HEK293T (cell line): ENCODE measurements at regions not wholly inside any gene's neighbourhood (a gene's known extent, or its start where the extent isn't known, plus 50 kb on each side); places are given as distances from the start of the nearest gene placed in this dataset.

Experiments used
- CTCF ChIA-PET: fragments of 350-600 bp; formaldehyde crosslinking; extraction: SDS; loops from one replicate; lab custom pipeline; 2021; ENCODE audit warnings: antibody characterized with exemption, inconsistent platforms; lab: Yijun Ruan, JAX
- POLR2A ChIA-PET: fragments of 350-600 bp; formaldehyde crosslinking; extraction: SDS; loops from one replicate; lab custom pipeline; 2020; ENCODE audit warnings: antibody characterized with exemption, inconsistent platforms; lab: Yijun Ruan, JAX
- DNase-seq: peaks from one replicate; pipeline ENCODE4 v3.0.0; 2012; ENCODE audit warnings: mixed read lengths; ENCODE audit errors: extremely low spot score
- ARNT ChIP-seq: fragments of 450-650 bp; IDR thresholded peaks from 2 replicates; pipeline ENCODE4 v1.6.1; 2017; ENCODE audit warnings: mild to moderate bottlenecking
- BHLHE40 ChIP-seq: fragments of 450-650 bp; IDR thresholded peaks from 2 replicates; pipeline ENCODE4 v1.6.1; 2016; ENCODE audit warnings: mild to moderate bottlenecking, moderate library complexity, borderline replicate concordance
- CTBP1 ChIP-seq: fragments of 450-650 bp; IDR thresholded peaks from 2 replicates; pipeline ENCODE4 v1.6.1; 2016; ENCODE audit warnings: borderline replicate concordance
- ELF4 ChIP-seq: fragments of 450-650 bp; IDR thresholded peaks from 2 replicates; pipeline ENCODE4 v1.6.1; 2017; ENCODE audit warnings: antibody characterized with exemption
- FOXA1 ChIP-seq: fragments of 450-650 bp; IDR thresholded peaks from 2 replicates; pipeline ENCODE4 v1.6.1; 2016; ENCODE audit warnings: mild to moderate bottlenecking
- FOXK2 ChIP-seq: fragments of 450-650 bp; IDR thresholded peaks from 2 replicates; pipeline ENCODE4 v1.6.1; 2016; ENCODE audit warnings: mild to moderate bottlenecking
- FOXM1 ChIP-seq: fragments of 450-650 bp; IDR thresholded peaks from 2 replicates; pipeline ENCODE4 v1.6.1; 2017; ENCODE audit warnings: mild to moderate bottlenecking, borderline replicate concordance
- HDGF ChIP-seq: fragments of 450-650 bp; IDR thresholded peaks from 2 replicates; pipeline ENCODE4 v1.6.1; 2017; ENCODE audit warnings: antibody characterized with exemption, borderline replicate concordance
- L3MBTL2 ChIP-seq: fragments of 450-650 bp; conservative IDR thresholded peaks from 2 replicates; pipeline ENCODE4 v1.6.1; 2016; ENCODE audit warnings: mild to moderate bottlenecking
- LEF1 ChIP-seq: fragments of 450-650 bp; IDR thresholded peaks from 2 replicates; pipeline ENCODE4 v1.6.1; 2017; ENCODE audit warnings: mild to moderate bottlenecking, borderline replicate concordance
- NFRKB ChIP-seq: fragments of 450-650 bp; IDR thresholded peaks from 2 replicates; pipeline ENCODE4 v1.6.1; 2016; ENCODE audit warnings: mild to moderate bottlenecking, moderate library complexity
- PKNOX1 ChIP-seq: fragments of 450-650 bp; IDR thresholded peaks from 2 replicates; pipeline ENCODE4 v1.6.1; 2016
- SP1 ChIP-seq: fragments of 450-650 bp; IDR thresholded peaks from 2 replicates; pipeline ENCODE4 v1.6.1; 2017
- SUZ12 ChIP-seq: fragments of 450-650 bp; IDR thresholded peaks from 2 replicates; pipeline ENCODE4 v1.6.1; 2016; ENCODE audit warnings: mild to moderate bottlenecking
- TARDBP ChIP-seq: fragments of 450-650 bp; IDR thresholded peaks from 2 replicates; pipeline ENCODE4 v1.6.1; 2016
- ZNF384 ChIP-seq: fragments of 450-650 bp; IDR thresholded peaks from 2 replicates; pipeline ENCODE4 v1.6.1; 2016

DNA sequence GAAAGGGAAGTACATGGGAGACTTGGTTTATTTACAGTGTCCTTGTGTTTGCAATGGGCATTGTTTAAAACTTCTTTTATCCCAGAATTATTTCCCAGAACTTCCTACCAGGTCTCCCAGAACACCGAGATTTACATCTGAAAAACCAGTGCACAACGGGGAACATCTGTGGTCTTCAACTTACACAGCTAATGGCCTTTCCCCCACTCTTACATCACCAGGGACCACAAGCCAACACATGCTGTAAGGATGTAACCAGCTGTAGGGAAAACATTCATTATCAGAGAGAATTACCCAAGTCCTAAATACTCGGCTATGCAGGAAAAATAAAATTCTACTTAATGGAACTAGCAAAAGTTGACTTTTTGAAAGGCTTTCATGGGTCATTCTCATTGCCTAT lies 267.6 kb downstream of the DUSP6 start:
- no peak for DNase-seq
- TF ChIP-seq TARDBP (no peak), LEF1 (no peak), ZNF384 (no peak), PKNOX1 (no peak), FOXK2 (no peak), NFRKB (no peak), CTBP1 (no peak), FOXA1 (no peak), HDGF (no peak)
- POLR2A ChIA-PET = no interaction called here
- CTCF ChIA-PET = no interaction called here

- ChIA-PET POLR2A (no interaction called here), CTCF (no interaction called here)
- TF ChIP-seq TARDBP (no peak), BHLHE40 (no peak), FOXM1 (no peak), NFRKB (no peak), FOXA1 (no peak), CTBP1 (no peak), ZNF384 (no peak), LEF1 (no peak), L3MBTL2 (no peak)
- no peak for DNase-seq
Measured at GRCh38 chr12:89083491-89083890, 268.8 kb downstream of the DUSP6 start.

GRCh38 chr12:89082370-89082753 lies 269.9 kb downstream of the DUSP6 start:
- ChIA-PET CTCF (no interaction called here), POLR2A (no interaction called here)
- DNase-seq = no peak
- TF ChIP-seq ZNF384 (no peak), FOXK2 (no peak), ARNT (no peak), FOXA1 (no peak), ELF4 (no peak), LEF1 (no peak), HDGF (no peak), NFRKB (no peak), TARDBP (no peak), SUZ12 (no peak), BHLHE40 (no peak), CTBP1 (no peak), L3MBTL2 (no peak)

- CTCF ChIA-PET = no interaction called here
- DNase-seq = no peak
- TF ChIP-seq SUZ12 (no peak), L3MBTL2 (no peak), BHLHE40 (no peak), ZNF384 (no peak), FOXM1 (no peak), FOXK2 (no peak)
- POLR2A ChIA-PET = no interaction called here
Measured at GRCh38 chr12:89081719-89082369, 270.5 kb downstream of the DUSP6 start.

GRCh38 chr12:89080793-89081465 lies 271.4 kb downstream of the DUSP6 start:
- TF ChIP-seq TARDBP = no peak
- no peak for TF ChIP-seq ELF4
- TF ChIP-seq HDGF = no peak
- TF ChIP-seq ARNT = no peak
- no peak for TF ChIP-seq FOXA1
- no peak for TF ChIP-seq L3MBTL2
- no peak for TF ChIP-seq FOXM1
- no peak for TF ChIP-seq BHLHE40
- no peak for TF ChIP-seq ZNF384
- POLR2A ChIA-PET = no interaction called here
- CTCF ChIA-PET = no interaction called here
- DNase-seq = no peak

DNA sequence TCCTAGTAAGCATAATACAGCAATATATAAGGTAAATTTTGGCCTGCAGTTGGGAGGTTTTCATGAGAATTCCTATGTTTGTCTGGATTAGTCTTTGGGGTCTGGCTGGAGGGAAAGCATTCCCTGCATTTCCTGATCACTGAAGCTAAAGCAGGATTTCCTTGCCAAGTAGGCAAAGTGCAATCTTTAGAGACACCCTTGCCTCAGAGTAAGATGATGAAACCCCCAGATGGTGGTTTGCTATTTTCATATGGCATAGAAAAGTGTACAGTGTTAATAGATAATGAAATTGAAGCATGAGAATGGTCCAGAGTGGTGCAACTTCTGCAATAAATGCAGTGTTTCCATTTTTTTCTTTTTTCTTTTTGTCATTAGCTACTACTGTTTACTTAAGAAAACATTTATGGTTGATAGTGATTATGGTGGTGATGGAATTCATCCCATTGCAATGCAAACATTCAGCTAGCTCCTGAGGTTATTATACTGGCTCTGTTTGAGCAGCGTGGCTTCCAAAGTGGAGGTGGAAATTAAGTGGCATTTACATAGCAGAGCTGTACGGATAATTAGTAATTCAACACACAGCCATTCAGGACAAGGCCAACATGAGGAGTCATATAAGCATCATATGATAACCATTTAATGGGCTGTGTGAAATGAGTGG lies 276.3 kb downstream of the DUSP6 start:
- TF ChIP-seq NFRKB (no peak), ZNF384 (no peak), FOXM1 (no peak), SUZ12 (no peak), BHLHE40 (no peak), ARNT (no peak), CTBP1 (no peak), LEF1 (no peak), FOXA1 (no peak), SP1 (no peak), ELF4 (no peak), HDGF (no peak), L3MBTL2 (no peak), FOXK2 (no peak), TARDBP (no peak), PKNOX1 (no peak)
- DNase-seq = no peak
- CTCF ChIA-PET = no interaction called here
- POLR2A ChIA-PET = no interaction called here
